CD14-positive monocyte (primary cell): ENCODE measurements at regions not wholly inside any gene's neighbourhood (a gene's known extent, or its start where the extent isn't known, plus 50 kb on each side); places are given as distances from the start of the nearest gene placed in this dataset.

ENCODE experiments used
- DNase-seq, 3 donors: peaks; one replicate each; pipeline ENCODE4 v3.0.0-alpha.2; 2011 to 2022
- H2AFZ ChIP-seq: 2 replicates; pipeline ENCODE4 v1.6.0; 2012; ENCODE audit warnings: mild to moderate bottlenecking, low read depth, low read length, inconsistent platforms; ENCODE audit not compliant: insufficient read depth, poor library complexity, severe bottlenecking
- H3K27ac ChIP-seq, 2 donors: 1 replicate in 1 of 2; 2 replicates in 1 of 2; pipeline ENCODE4 v1.5.1; 2012 to 2013; ENCODE audit warnings: low read length in 2 of 2, control low read depth in 1 of 2, inconsistent platforms in 1 of 2, low read depth in 1 of 2, mild to moderate bottlenecking in 1 of 2
- H3K27me3 ChIP-seq, 2 donors: one replicate each; pipeline versions ENCODE4 v1.6.0 to v1.6.1; 2011 to 2013; ENCODE audit warnings: low read length in 2 of 2; ENCODE audit not compliant: control insufficient read depth in 2 of 2, insufficient read depth in 2 of 2
- H3K36me3 ChIP-seq, 2 donors: replicated peaks in 1 of 2; 1 replicate in 1 of 2; 2 replicates in 1 of 2; pipeline versions ENCODE4 v1.5.1 to v1.6.1; 2012 to 2013; ENCODE audit warnings: low read length in 2 of 2, control low read depth in 1 of 2, inconsistent platforms in 1 of 2, mild to moderate bottlenecking in 1 of 2; ENCODE audit not compliant: insufficient read depth in 2 of 2, control insufficient read depth in 1 of 2
- H3K4me1 ChIP-seq, 2 donors: 1 replicate in 1 of 2; 2 replicates in 1 of 2; pipeline versions ENCODE4 v1.5.1 to v1.6.1; 2012 to 2013; ENCODE audit warnings: low read length in 2 of 2, control low read depth in 1 of 2, inconsistent platforms in 1 of 2, mild to moderate bottlenecking in 1 of 2, moderate library complexity in 1 of 2; ENCODE audit not compliant: insufficient read depth in 2 of 2, control insufficient read depth in 1 of 2
- H3K4me2 ChIP-seq: replicated peaks from 2 replicates; pipeline ENCODE3; 2012; ENCODE audit warnings: low read length, moderate library complexity, mild to moderate bottlenecking; ENCODE audit not compliant: poor library complexity, severe bottlenecking; ENCODE audit errors: extremely low read depth
- H3K4me3 ChIP-seq, 3 experiments: fragments of 200-600 bp in 1 of 3; sonication (generic) in 1 of 3; replicated peaks in 1 of 3; 1 replicate in 2 of 3; 2 replicates in 1 of 3; pipeline ENCODE4 v1.5.1; 2011 to 2013; ENCODE audit warnings: low read length in 3 of 3, mild to moderate bottlenecking in 3 of 3, control low read depth in 2 of 3, low read depth in 2 of 3, inconsistent platforms in 1 of 3, moderate library complexity in 1 of 3
- H3K79me2 ChIP-seq: 2 replicates; pipeline ENCODE4 v1.6.0; 2012; ENCODE audit warnings: mild to moderate bottlenecking, control low read depth, inconsistent platforms, low read length, moderate library complexity; ENCODE audit not compliant: insufficient read depth
- H3K9ac ChIP-seq: 2 replicates; pipeline ENCODE4 v1.6.0; 2017; ENCODE audit warnings: low read length, mild to moderate bottlenecking; ENCODE audit not compliant: insufficient read depth, poor library complexity, severe bottlenecking
- H3K9me3 ChIP-seq, 2 donors: replicated peaks in 1 of 2; 1 replicate in 1 of 2; 2 replicates in 1 of 2; pipeline versions ENCODE4 v1.5.1 to v1.6.1; 2012 to 2013; ENCODE audit warnings: low read length in 2 of 2, control low read depth in 1 of 2; ENCODE audit not compliant: control insufficient read depth in 1 of 2, insufficient read depth in 1 of 2
- H4K20me1 ChIP-seq: 2 replicates; pipeline ENCODE4 v1.6.0; 2012; ENCODE audit warnings: mild to moderate bottlenecking, low read length, control low read depth, moderate library complexity; ENCODE audit not compliant: insufficient read depth
- H3K27ac Mint-ChIP-seq, 7 donors: one replicate each; pipeline ENCODE4 v1.8.0; 2020; ENCODE audit warnings: mild to moderate bottlenecking in 7 of 7, mixed read lengths in 7 of 7, moderate library complexity in 6 of 7, inconsistent platforms in 2 of 7
- H3K27me3 Mint-ChIP-seq, 3 donors: one replicate each; pipeline ENCODE4 v1.8.0; 2021 to 2022; ENCODE audit warnings: low read depth in 3 of 3, mild to moderate bottlenecking in 3 of 3, mixed read lengths in 3 of 3, moderate library complexity in 3 of 3, inconsistent platforms in 1 of 3
- H3K36me3 Mint-ChIP-seq, 2 donors: one replicate each; pipeline ENCODE4 v1.8.0; 2020; ENCODE audit warnings: mixed read lengths in 2 of 2, inconsistent platforms in 1 of 2, mild to moderate bottlenecking in 1 of 2
- H3K4me1 Mint-ChIP-seq: one replicate; pipeline ENCODE4 v1.8.0; 2020; ENCODE audit warnings: mild to moderate bottlenecking, mixed read lengths
- H3K4me3 Mint-ChIP-seq, 2 donors: one replicate each; pipeline ENCODE4 v1.8.0; 2020; ENCODE audit warnings: mild to moderate bottlenecking in 2 of 2, mixed read lengths in 2 of 2, moderate library complexity in 1 of 2
- H3K9me3 Mint-ChIP-seq, 7 donors: one replicate each; pipeline ENCODE4 v1.8.0; 2020 to 2022; ENCODE audit warnings: mixed read lengths in 7 of 7, mild to moderate bottlenecking in 6 of 7, moderate library complexity in 6 of 7, inconsistent platforms in 2 of 7
- WGBS: methylation state at CpG from one replicate; pipeline ENCODE4 v1.1.5; 2013; ENCODE audit warnings: missing lambda C conversion rate; ENCODE audit not compliant: insufficient coverage; 5-methylcytosine and 5-hydroxymethylcytosine counted together
- intact Hi-C, 2 donors: fragments of 100-400 bp; cut with micrococcal nuclease; formaldehyde crosslinking; loops; one replicate each; pipeline versions ENCODE4 v1.15.0 to v1.15.1; 2023
- TF ChIP-seq, protein P1 (sequence below): fragments of 200-600 bp; IDR thresholded peaks from one replicate; pipeline ENCODE4 v1.8.0; 2022; ENCODE audit warnings: antibody characterized with exemption, mild to moderate bottlenecking

DNA sequence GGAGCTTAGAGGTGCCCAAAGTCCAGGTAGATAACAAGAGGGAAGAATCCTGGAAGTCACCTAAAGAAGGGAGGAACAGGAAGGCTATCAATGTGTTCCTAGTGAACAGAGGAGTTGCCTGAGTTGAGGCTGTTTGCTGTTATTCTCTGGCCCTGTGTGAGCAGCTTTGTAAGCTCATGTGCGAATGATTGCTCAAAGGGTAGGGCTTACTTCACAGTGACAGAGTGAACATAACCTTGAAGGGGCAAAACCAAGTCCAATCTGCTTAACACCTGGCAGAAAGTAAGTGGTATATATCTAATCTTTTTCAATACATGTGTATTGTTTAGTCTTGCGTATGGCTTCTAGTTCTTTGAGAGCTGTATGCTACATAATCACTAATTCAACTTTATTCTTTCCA, 1153.6 kb downstream of the TUSC7 start:
- H2AFZ ChIP-seq: no peak overlapping the region
- no peaks in the 10 kb centered on the region for H3K36me3 ChIP-seq
- no peak overlapping the region for H3K4me3 ChIP-seq
- Mint-ChIP-seq H3K27ac (no peak overlapping the region), H3K36me3 (no peaks in the 10 kb centered on the region), H3K4me1 (no peaks in the 10 kb centered on the region), H3K9me3 (peaks cover 0 to 3% (median 1%) of the 10 kb centered on the region in 7 donors), H3K27me3 (no peaks in the 10 kb centered on the region), H3K4me3 (no peak overlapping the region)
- H3K4me1 ChIP-seq: no peaks in the 10 kb centered on the region
- H3K4me2 ChIP-seq: no peak overlapping the region
- intact Hi-C loops: no loop called here
- TF ChIP-seq, protein P1, sequence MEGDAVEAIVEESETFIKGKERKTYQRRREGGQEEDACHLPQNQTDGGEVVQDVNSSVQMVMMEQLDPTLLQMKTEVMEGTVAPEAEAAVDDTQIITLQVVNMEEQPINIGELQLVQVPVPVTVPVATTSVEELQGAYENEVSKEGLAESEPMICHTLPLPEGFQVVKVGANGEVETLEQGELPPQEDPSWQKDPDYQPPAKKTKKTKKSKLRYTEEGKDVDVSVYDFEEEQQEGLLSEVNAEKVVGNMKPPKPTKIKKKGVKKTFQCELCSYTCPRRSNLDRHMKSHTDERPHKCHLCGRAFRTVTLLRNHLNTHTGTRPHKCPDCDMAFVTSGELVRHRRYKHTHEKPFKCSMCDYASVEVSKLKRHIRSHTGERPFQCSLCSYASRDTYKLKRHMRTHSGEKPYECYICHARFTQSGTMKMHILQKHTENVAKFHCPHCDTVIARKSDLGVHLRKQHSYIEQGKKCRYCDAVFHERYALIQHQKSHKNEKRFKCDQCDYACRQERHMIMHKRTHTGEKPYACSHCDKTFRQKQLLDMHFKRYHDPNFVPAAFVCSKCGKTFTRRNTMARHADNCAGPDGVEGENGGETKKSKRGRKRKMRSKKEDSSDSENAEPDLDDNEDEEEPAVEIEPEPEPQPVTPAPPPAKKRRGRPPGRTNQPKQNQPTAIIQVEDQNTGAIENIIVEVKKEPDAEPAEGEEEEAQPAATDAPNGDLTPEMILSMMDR: no peak
- no peak overlapping the region for H3K9ac ChIP-seq
- H3K9me3 ChIP-seq: no peaks in the 10 kb centered on the region
- H3K27ac ChIP-seq: no peak overlapping the region
- H3K79me2 ChIP-seq: no peaks in the 10 kb centered on the region
- no CpG with 5 or more reads among the region's 2 CpGs for WGBS
- no peak for DNase-seq
- no peaks in the 10 kb centered on the region for H4K20me1 ChIP-seq
- H3K27me3 ChIP-seq: no peaks in the 10 kb centered on the region

GRCh38 chr3:117865338-117865737, 1155.8 kb downstream of the TUSC7 start:
- H3K9ac ChIP-seq: no peak overlapping the region
- Mint-ChIP-seq H3K27me3 (no peaks in the 10 kb centered on the region), H3K4me3 (no peak overlapping the region), H3K9me3 (peaks cover 0 to 3% (median 0%) of the 10 kb centered on the region in 7 donors), H3K4me1 (no peaks in the 10 kb centered on the region), H3K36me3 (no peaks in the 10 kb centered on the region), H3K27ac (no peak overlapping the region)
- no peak overlapping the region for H3K4me3 ChIP-seq
- TF ChIP-seq, protein P1: no peak
- no peak overlapping the region for H3K4me2 ChIP-seq
- no peak for DNase-seq
- no peaks in the 10 kb centered on the region for H3K36me3 ChIP-seq
- no peaks in the 10 kb centered on the region for H3K9me3 ChIP-seq
- H2AFZ ChIP-seq: no peak overlapping the region
- H3K79me2 ChIP-seq: no peaks in the 10 kb centered on the region
- no peaks in the 10 kb centered on the region for H4K20me1 ChIP-seq
- intact Hi-C loops: no loop called here
- WGBS: no CpG with 5 or more reads among the region's 4 CpGs
- no peaks in the 10 kb centered on the region for H3K27me3 ChIP-seq
- H3K27ac ChIP-seq: no peak overlapping the region
- H3K4me1 ChIP-seq: no peaks in the 10 kb centered on the region
